ENCODE measurements at regions not wholly inside any gene's neighbourhood (a gene's known extent, or its start where the extent isn't known, plus 50 kb on each side); places are given as distances from the start of the nearest gene placed in this dataset.
"Not testable (repeated sequence)": the region's sequence is repeated elsewhere in the genome, so short reads cannot be mapped to it uniquely, and the experiment has no call there.

GRCh38 chr7:34357068-34357467, 300.9 kb upstream of the NPSR1 start:
- in situ Hi-C loops (cut with MboI; ENCODE audit: low sequenced_read_pairs, unreplicated experiment): no loop called here
- TF ChIP-seq CTCF (IDR thresholded peaks at IDR 0.05; ENCODE audit: borderline replicate concordance, control extremely low read depth, extremely low read depth, insufficient read depth, missing control alignments): no peak
- no peak for DNase-seq (ENCODE audit: low spot score)

GRCh38 chr7:34357946-34358345, 300.1 kb upstream of the NPSR1 start:
- DNase-seq (ENCODE audit: low spot score): no peak
- TF ChIP-seq CTCF (IDR thresholded peaks at IDR 0.05; ENCODE audit: borderline replicate concordance, control extremely low read depth, extremely low read depth, insufficient read depth, missing control alignments): no peak
- in situ Hi-C loops (cut with MboI; ENCODE audit: low sequenced_read_pairs, unreplicated experiment): no loop called here

GRCh38 chr7:34358578-34358977, 299.4 kb upstream of the NPSR1 start:
- DNase-seq (ENCODE audit: low spot score); in situ Hi-C loops (cut with MboI; ENCODE audit: low sequenced_read_pairs, unreplicated experiment): not testable (repeated sequence)

GRCh38 chr7:34361663-34362250, 296.3 kb upstream of the NPSR1 start:
- no peak for TF ChIP-seq CTCF (IDR thresholded peaks at IDR 0.05; ENCODE audit: borderline replicate concordance, control extremely low read depth, extremely low read depth, insufficient read depth, missing control alignments)
- in situ Hi-C loops (cut with MboI; ENCODE audit: low sequenced_read_pairs, unreplicated experiment): no loop called here
- DNase-seq (ENCODE audit: low spot score): no peak

- TF ChIP-seq CTCF (IDR thresholded peaks at IDR 0.05; ENCODE audit: borderline replicate concordance, control extremely low read depth, extremely low read depth, insufficient read depth, missing control alignments): no peak
- in situ Hi-C loops (cut with MboI; ENCODE audit: low sequenced_read_pairs, unreplicated experiment): no loop called here
- no peak for DNase-seq (ENCODE audit: low spot score)
These were observed 295.4 kb upstream of the NPSR1 start for GRCh38 chr7:34362621-34363020.

GRCh38 chr7:34364130-34364529, 293.9 kb upstream of the NPSR1 start:
- in situ Hi-C loops (cut with MboI; ENCODE audit: low sequenced_read_pairs, unreplicated experiment): no loop called here
- no peak for DNase-seq (ENCODE audit: low spot score)

GRCh38 chr7:34365011-34365410, 293.0 kb upstream of the NPSR1 start:
- DNase-seq (ENCODE audit: low spot score): no peak
- in situ Hi-C loops (cut with MboI; ENCODE audit: low sequenced_read_pairs, unreplicated experiment): no loop called here
- no peak for TF ChIP-seq CTCF (IDR thresholded peaks at IDR 0.05; ENCODE audit: borderline replicate concordance, control extremely low read depth, extremely low read depth, insufficient read depth, missing control alignments)

More at GRCh38 chr7:34364130-34364529, 293.9 kb upstream of the NPSR1 start:
- no peak for TF ChIP-seq CTCF (IDR thresholded peaks at IDR 0.05; ENCODE audit: borderline replicate concordance, control extremely low read depth, extremely low read depth, insufficient read depth, missing control alignments)
